GM04503 (cell line): ENCODE measurements at regions not wholly inside any gene's neighbourhood (a gene's known extent, or its start where the extent isn't known, plus 50 kb on each side); places are given as distances from the start of the nearest gene placed in this dataset.
"Not testable (repeated sequence)": the region's sequence is repeated elsewhere in the genome, so short reads cannot be mapped to it uniquely, and the experiment has no call there.

Experiments used
- DNase-seq: peaks from one replicate; pipeline ENCODE4 v3.0.0-alpha.2; 2012; ENCODE audit warnings: low read depth

GRCh38 chr2:209305746-209306196, 118.1 kb upstream of the MAP2 start:
- no peak for DNase-seq

- DNase-seq, result no peak
Measured at GRCh38 chr2:209307161-209308001, 116.5 kb upstream of the MAP2 start.

DNA sequence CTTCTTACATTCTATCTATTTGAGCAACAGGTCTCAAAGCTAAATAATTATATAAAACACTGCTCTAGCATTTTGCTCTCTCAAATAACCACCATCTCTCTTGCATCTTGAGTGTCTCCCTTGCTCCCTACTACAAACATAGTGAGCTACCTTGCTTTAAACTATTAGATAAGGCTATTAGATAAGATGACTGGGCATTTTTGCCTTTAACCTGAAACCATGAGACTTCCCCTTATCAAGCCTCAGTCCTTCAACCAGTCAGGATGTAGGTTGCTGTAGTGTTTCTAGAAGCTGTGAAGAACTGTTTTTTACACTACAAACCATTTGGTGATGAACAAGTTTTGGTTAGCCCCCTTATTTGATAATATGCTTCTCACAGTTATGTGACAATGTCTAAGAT, 115.4 kb upstream of the MAP2 start:
- no peak for DNase-seq

- no peak for DNase-seq
Measured at GRCh38 chr2:209311948-209312347, 111.9 kb upstream of the MAP2 start.

DNA sequence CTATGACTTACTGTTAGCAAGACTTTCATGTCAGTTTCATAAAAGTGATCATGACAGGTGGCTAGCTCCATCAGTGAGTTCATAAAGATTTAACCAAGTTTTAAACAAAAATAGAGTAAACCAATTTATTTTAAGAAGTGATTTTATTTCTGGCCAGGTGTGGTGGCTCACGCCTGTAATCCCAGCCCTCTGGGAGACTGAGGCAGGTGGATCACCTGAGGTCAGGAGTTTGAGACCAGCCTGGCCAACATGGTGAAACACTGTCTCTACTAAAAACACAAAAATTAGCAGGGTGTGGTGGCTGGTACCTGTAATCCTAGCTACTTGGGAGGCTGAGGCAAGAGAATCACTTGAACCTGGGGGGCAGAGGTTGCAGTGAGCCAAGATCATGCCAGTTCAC, 111.4 kb upstream of the MAP2 start:
- DNase-seq, result not testable (repeated sequence)

- no peak for DNase-seq
Measured at GRCh38 chr2:209314653-209315052, 109.2 kb upstream of the MAP2 start.

DNA sequence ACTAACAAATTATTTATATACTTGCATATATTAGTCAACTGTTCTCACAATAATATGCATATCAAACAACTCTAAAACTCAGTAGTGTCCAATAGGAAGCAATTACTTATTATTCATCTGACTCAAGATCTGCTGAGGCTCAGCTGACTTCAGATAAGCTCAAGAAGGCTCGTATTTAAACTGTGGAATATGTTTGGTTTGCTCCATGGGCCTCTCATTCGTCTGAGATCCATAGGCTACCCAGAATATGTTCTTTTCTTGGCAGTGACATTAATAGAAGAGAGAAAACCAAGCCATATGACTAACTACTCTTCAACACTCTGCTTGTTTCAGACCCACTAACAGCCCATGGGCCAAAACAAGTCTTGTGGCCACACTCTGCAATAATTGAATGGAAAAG, 107.7 kb upstream of the MAP2 start:
- no peak for DNase-seq

GRCh38 chr2:209321076-209321475, 102.8 kb upstream of the MAP2 start:
- DNase-seq, result no peak

- no peak for DNase-seq
Measured at GRCh38 chr2:209321581-209321980, 102.3 kb upstream of the MAP2 start.

- DNase-seq, result no peak
Measured at GRCh38 chr2:209322041-209322440, 101.8 kb upstream of the MAP2 start.

- no peak for DNase-seq
Measured at GRCh38 chr2:209322905-209323512, 100.8 kb upstream of the MAP2 start.

GRCh38 chr2:209323738-209324137, 100.1 kb upstream of the MAP2 start:
- DNase-seq, result no peak

DNA sequence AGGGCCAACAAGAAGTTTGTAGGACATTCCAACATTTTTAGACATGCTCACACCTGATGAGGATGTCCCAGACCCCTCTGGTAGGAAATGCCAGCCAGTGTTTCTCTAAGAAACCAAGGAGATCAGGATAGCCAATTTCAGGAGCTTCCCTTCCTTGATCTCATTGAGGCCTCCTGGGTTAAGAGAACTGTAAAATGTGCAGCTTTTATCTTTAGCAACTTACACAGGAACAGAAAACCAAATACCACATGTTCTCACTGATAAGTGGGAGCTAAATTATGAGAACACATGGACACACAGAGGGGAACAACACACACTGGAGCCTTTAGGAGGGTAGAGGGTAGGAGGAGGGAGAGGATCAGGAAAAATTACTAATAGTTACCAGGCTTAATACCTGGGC, 99.6 kb upstream of the MAP2 start:
- DNase-seq, result no peak

DNA sequence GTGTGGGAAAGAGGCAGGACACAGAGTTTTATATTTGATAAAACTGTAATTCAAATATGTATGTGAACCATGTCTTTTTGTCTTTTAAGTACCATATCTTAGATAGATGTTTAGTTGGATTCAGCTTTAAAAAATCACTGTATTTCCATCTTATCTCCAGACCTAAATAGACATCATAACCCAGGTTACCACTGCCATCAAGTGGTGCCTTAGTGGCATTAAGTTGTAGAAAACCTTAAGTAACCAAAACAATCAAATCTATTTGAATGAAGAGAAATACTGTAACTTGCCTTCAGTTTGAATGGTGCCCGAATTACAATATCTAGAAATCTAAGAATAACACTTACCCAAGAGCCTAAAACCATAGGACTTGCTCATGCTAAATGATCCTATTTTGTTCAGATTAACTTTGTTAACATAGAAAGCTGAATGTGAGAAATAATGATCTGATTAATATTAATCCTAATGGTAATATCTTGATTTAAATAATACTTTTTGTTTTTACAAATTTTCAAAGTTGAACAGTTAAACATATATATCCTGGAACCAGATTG, 92.5 kb upstream of the MAP2 start:
- no peak for DNase-seq

- no peak for DNase-seq
Measured at GRCh38 chr2:209334188-209335017, 89.4 kb upstream of the MAP2 start.

GRCh38 chr2:209340522-209340921, 83.3 kb upstream of the MAP2 start:
- DNase-seq, result no peak

DNA sequence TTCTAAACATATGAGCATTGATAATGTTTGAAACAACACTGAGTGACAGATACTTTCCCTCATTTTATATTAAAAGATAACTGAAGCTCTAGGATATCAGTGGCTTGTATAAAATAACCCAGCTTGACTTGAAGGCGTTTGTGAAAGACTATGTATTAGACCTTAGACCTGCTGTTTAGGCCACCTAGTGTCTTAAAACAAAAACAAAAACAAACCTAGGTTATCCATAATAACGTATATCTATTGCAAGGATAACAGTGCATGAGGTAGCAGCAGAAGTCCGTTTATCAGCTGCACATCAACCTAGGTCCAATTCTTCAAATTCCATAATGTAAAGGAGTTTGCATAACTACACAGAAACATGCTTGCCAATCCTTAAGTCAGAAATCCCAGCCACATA, 79.5 kb upstream of the MAP2 start:
- no peak for DNase-seq

GRCh38 chr2:209348433-209348832, 75.4 kb upstream of the MAP2 start:
- DNase-seq, result no peak

GRCh38 chr2:209351636-209352035, 72.2 kb upstream of the MAP2 start:
- no peak for DNase-seq

DNA sequence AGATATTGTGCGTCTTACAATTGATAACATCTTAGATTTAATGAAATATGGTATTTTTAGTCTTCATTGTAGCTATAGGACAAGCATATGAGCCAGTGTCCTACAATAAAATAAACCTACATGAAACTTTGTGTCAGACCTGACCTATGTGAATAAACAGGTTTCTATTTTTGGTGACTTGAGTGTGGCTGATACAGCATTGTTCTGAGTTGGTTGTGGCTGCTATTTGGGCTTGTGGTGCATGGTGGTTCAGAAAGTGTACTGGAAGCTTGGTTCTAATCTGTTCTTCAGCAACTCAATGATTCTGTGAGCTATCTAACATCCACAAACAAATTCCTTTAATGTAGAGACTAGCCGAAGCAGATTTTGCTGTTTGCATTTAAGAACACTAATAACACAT, 64.9 kb upstream of the MAP2 start:
- no peak for DNase-seq

GRCh38 chr2:209367075-209367747, 56.6 kb upstream of the MAP2 start:
- DNase-seq, result no peak

DNA sequence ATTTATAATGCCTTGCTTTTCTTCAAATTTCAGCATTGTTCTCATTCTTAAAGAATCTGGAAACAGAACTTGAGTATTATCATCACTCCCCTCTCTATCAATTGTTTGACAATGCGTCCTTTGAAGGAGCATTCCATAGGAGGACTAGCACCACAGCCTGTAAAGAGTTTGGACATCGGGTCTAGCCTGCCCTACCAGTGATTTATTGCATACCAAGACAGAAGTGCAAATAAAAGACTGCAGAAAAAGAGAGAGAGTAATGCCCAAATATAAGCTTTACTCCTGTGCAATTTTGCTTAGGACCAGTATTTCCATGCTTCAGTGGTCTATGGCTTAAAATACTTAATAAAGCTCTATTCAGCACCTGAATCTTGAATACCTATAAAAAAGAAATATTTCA, 55.4 kb upstream of the MAP2 start:
- DNase-seq, result no peak
